Renal pelvis (tissue), 1 donor: ENCODE measurements at regions not wholly inside any gene's neighbourhood (a gene's known extent, or its start where the extent isn't known, plus 50 kb on each side); places are given as distances from the start of the nearest gene placed in this dataset.
"Not testable (repeated sequence)": the region's sequence is repeated elsewhere in the genome, so short reads cannot be mapped to it uniquely, and the experiment has no call there.

Source experiments
- DNase-seq: peaks from one replicate; pipeline ENCODE4 v3.0.0-alpha.2; 2013

- DNase-seq: not testable (repeated sequence)
Measured at GRCh38 chr15:31681529-31682259, 348.6 kb upstream of the CHRNA7 start.

GRCh38 chr15:31687088-31687487 is 343.2 kb upstream of the CHRNA7 start:
- peak; percentile 19 for DNase-seq

GRCh38 chr15:31696509-31696908 is 333.8 kb upstream of the CHRNA7 start:
- DNase-seq: not testable (repeated sequence)

DNA sequence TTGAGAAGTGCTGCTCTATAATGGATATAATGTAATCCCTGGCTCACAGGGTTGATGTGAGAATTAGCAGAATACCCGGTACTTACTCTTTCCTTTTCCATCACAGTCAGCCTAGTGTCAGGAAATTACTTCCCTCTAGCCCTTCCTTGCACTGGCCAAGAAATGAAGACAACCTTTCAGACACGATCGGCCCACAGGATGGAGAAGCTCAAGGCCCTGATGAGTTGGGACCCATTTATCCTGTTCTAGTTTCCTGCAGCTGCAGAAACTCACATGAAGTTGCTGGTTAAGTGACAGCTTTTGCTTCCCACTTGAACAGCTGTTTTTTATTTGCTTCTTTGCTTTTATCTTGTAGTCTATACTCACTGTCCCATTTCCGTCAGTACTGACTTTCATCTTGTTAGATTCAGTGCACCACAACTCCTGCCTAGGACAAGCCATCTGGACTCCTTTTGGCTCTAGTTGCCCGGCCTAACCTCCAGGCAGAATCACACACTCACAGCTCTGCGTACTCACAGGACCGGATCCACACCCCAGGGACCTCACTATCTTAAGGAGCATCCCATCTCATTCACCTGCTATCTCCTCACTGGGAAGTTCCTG is 325.1 kb upstream of the CHRNA7 start:
- not testable (repeated sequence) for DNase-seq

GRCh38 chr15:31707944-31708702 is 322.2 kb upstream of the CHRNA7 start:
- not testable (repeated sequence) for DNase-seq

DNA sequence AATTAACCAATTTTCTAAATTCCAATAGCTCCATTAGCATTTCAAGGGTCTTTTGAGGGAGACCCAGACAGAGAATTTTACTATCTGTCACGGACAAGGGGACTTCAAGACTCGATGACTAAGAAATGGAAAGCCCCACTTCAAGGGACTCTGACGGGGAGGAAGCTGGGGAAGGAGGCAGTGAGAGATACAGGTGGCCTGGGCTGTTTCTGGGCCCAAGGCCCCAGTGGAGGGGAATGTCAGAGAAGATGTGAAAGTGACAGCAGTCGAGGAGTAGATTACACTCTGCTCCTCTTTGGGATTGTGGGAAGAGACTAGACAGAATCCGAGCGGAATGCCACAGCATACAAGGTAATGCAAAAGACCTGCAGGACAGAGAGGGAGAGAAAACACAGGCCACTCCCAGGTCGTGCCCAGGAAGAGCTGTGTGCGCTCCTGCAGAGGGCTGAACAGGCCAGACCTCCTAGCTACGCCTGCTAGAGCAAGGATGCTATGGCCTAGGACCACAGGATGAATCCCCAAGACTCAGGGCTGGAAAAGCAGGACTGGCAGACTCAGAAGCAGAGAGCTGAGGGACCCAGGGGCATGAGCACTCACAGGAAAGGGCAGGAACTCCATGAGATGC is 321.5 kb upstream of the CHRNA7 start:
- DNase-seq: not testable (repeated sequence)

DNA sequence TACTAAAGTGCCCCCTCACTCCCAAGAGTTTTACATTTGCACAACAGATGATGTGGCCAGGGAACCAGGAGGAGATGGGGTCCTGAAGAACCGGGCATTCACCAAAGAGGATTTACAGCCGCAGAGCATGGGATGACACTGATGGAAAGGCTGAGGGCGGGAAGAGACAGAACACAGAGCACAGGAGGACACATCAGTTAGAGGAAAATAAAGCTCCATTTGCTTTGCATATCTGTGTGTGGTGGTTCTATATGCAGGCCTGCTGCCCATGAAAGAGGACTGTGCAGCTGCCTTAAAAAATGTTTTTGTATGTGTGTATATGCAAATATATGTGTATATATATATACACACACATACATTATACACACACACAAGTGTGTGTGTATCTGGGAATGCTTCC is 320.8 kb upstream of the CHRNA7 start:
- DNase-seq: not testable (repeated sequence)

DNA sequence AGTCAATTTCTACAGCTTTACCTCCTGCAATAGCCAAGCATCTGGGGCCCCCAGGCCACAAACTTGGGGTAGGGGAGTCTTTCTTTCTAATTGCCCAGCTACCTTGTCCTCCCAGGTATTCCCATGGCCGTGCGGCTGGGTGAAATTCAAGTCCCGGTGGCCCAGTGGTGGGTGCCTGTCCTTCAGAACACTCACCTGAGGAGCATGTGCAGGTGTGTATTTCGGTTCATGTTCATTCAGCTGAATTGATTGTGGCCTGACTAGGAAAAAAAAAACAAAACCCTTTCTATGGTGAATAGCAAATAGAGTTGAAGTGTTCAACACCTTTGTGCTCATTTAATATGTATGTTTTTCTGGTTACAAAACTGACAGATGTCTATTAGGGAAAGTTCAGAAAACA is 319.5 kb upstream of the CHRNA7 start:
- not testable (repeated sequence) for DNase-seq

- DNase-seq: not testable (repeated sequence)
Measured at GRCh38 chr15:31715208-31715607, 315.1 kb upstream of the CHRNA7 start.

DNA sequence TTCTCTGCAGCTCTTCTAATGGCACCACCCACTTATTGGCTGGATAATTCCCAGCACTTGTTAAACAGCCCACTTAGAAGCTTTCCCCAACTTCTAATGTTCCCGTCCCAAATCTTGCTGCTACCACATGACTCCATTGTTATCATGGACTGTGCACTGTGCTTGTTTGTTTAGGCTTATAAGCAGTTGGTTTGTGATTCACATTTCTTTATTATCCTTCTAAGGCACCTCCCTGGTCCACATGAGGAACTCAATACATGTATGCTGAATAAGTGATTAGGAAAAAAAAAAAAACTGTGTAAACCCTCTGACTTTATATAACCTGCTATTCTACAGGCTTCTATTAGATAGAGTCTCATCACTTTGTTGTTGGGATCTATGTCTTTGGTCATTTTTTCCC is 311.7 kb upstream of the CHRNA7 start:
- not testable (repeated sequence) for DNase-seq

DNA sequence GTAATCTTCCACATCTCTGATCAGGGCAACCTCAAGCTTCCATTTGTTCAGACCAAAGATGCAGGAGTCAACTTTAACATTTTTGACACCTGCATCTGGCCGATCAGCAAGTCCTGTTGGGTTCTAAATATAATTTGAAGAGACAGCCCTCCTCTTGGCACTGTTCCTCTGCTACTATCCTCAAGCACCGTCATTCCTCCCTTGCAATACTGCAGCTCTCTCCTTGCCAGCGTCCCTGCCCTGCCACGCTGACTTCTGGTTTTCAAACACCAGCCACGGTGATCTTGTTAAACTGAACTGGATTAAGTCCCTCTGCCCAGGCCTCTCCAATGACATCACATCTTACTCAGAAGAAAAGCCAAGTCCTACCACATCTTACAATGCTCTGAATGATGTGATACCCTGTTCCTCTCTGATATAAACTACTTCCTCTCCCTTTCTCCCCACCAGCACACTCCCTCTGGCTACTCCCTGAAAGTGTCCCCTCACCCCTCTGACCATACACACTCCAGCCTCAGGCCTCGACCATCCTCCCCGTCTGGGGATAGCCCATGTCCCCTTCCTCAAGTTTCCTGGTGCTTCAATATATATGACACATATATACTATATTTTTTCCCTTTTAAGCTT is 310.8 kb upstream of the CHRNA7 start:
- not testable (repeated sequence) for DNase-seq

DNA sequence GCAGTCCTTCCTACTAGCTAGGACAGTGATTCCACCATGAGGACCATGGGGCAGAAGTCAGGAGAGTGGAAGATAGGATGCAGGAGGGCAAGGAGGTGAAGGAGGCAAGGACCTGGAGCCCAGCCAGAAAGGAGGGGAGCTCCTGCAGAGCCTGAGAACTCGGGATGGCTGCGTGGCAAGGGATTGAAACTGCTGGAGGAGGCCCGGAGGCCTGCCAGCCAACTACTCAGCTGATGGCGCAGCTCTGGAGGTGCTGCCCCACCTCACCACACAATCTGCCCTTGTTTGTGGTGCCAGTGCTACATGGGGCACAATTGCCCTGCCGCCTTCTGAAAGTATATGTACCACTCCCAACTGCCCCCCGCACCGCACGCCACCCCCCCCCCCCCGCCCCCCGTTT is 307.3 kb upstream of the CHRNA7 start:
- not testable (repeated sequence) for DNase-seq

- not testable (repeated sequence) for DNase-seq
Measured at GRCh38 chr15:31724903-31725302, 305.4 kb upstream of the CHRNA7 start.

DNA sequence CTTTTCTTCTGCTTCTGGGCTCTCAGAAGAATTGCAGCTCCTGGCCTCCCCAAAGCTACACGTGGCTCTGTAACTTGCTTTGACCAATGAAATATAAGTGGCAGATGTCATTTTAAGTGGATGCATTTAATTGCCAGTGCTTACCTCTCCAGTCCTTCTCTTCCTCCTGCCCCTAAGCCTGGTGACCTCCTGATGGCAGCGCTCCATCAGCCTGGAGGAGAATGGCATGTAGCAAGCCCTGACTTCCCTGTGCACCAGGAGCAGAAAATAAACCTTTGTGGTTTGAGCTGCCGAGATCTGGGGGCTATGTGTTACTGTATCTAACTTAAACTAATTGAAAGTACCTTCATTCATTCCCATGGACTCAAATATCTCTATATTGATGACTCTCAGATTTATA is 304.7 kb upstream of the CHRNA7 start:
- not testable (repeated sequence) for DNase-seq

DNA sequence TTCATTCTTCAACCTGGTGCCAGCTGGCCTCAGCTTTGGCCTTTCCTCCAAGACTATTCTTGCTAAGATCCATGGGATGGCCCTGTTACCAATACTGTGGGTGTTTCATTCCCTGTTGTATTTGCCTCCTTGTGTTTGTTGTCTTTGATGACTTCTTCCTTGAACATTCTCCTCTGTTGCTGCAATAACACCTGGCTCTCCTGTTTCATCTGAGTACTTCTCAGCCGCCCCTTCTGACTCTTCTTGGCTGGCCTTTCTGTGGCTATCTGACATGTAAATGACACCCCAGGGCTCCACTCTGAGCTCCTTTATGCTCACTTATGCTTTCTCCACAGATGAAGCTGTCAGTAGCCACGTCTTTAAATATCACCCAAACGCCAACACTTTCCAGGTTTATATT is 302.7 kb upstream of the CHRNA7 start:
- no peak for DNase-seq

GRCh38 chr15:31732726-31733125 is 297.6 kb upstream of the CHRNA7 start:
- DNase-seq: no peak

- no peak for DNase-seq
Measured at GRCh38 chr15:31733424-31733823, 296.9 kb upstream of the CHRNA7 start.

GRCh38 chr15:31740203-31740602 is 290.1 kb upstream of the CHRNA7 start:
- peak; percentile 4 for DNase-seq

GRCh38 chr15:31745841-31746240 is 284.5 kb upstream of the CHRNA7 start:
- no peak for DNase-seq

DNA sequence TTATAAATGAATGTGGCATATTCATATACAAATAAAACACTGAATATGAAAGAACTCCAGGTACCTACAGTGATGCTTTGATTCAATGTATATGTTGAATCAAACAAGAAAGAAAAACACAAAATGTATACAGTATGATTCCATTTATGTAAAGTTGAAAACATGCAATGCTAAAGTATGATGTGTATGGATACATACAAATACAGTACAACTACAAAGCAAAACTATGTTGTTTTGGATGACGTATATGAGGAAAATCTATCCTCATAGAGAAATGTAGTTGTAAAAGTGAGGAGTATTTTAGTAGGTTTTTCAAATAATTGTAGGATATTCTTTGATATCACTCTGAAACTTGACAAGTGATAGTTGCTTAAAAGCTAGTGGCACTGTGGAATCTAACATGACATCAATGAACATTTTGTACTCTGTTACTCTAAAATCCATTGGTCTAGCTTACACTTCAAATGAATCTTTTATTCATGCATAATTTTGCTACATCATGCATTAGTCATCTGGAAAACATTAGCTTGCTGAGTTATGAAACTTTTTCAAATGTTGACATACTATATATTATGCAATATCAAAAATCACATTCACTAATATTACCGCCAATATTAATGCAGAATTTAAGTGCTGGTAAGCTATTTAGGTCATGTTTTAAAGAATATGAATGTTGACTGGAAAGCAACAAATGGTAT is 278.1 kb upstream of the CHRNA7 start:
- no peak for DNase-seq

GRCh38 chr15:31752905-31753304 is 277.4 kb upstream of the CHRNA7 start:
- DNase-seq: no peak
